ENCODE measurements at regions not wholly inside any gene's neighbourhood (a gene's known extent, or its start where the extent isn't known, plus 50 kb on each side); places are given as distances from the start of the nearest gene placed in this dataset.
"Not testable (repeated sequence)": the region's sequence is repeated elsewhere in the genome, so short reads cannot be mapped to it uniquely, and the experiment has no call there.

GRCh38 chr1:2851918-2852317 is 50.4 kb upstream of the TTC34 start:
- DNase-seq (ENCODE audit: low read depth) = not testable (repeated sequence)

- DNase-seq (ENCODE audit: low read depth) = no peak
These were observed 52.2 kb upstream of the TTC34 start for GRCh38 chr1:2853711-2854110.

- DNase-seq (ENCODE audit: low read depth) = no peak
These were observed 52.7 kb upstream of the TTC34 start for GRCh38 chr1:2854151-2854550.

GRCh38 chr1:2854611-2855010 is 53.1 kb upstream of the TTC34 start:
- DNase-seq (ENCODE audit: low read depth) = no peak

GRCh38 chr1:2855206-2856065 is 53.9 kb upstream of the TTC34 start:
- DNase-seq (ENCODE audit: low read depth) = no peak

- no peak for DNase-seq (ENCODE audit: low read depth)
These were observed 54.5 kb upstream of the TTC34 start for GRCh38 chr1:2856066-2856390.

- no peak for DNase-seq (ENCODE audit: low read depth)
These were observed 55.3 kb upstream of the TTC34 start for GRCh38 chr1:2856676-2857375.

GRCh38 chr1:2857521-2857920 is 56.0 kb upstream of the TTC34 start:
- no peak for DNase-seq (ENCODE audit: low read depth)

- DNase-seq (ENCODE audit: low read depth) = no peak
These were observed 57.2 kb upstream of the TTC34 start for GRCh38 chr1:2858676-2859075.

- DNase-seq (ENCODE audit: low read depth) = no peak
These were observed 57.9 kb upstream of the TTC34 start for GRCh38 chr1:2859219-2859880.

GRCh38 chr1:2859881-2860430 is 58.5 kb upstream of the TTC34 start:
- DNase-seq (ENCODE audit: low read depth) = no peak

GRCh38 chr1:2860476-2861142 is 59.1 kb upstream of the TTC34 start:
- DNase-seq (ENCODE audit: low read depth) = no peak

- no peak for DNase-seq (ENCODE audit: low read depth)
These were observed 59.9 kb upstream of the TTC34 start for GRCh38 chr1:2861143-2861987.

- DNase-seq (ENCODE audit: low read depth) = no peak
These were observed 60.7 kb upstream of the TTC34 start for GRCh38 chr1:2861988-2862813.

- DNase-seq (ENCODE audit: low read depth) = no peak
These were observed 61.5 kb upstream of the TTC34 start for GRCh38 chr1:2862814-2863647.

GRCh38 chr1:2863648-2863963 is 62.1 kb upstream of the TTC34 start:
- DNase-seq (ENCODE audit: low read depth) = no peak

GRCh38 chr1:2864203-2864905 is 62.9 kb upstream of the TTC34 start:
- no peak for DNase-seq (ENCODE audit: low read depth)

GRCh38 chr1:2865000-2865399 is 63.5 kb upstream of the TTC34 start:
- no peak for DNase-seq (ENCODE audit: low read depth)

All from fibroblast of gingiva (primary cell).